PC-3 (cell line): ENCODE measurements at regions not wholly inside any gene's neighbourhood (a gene's known extent, or its start where the extent isn't known, plus 50 kb on each side); places are given as distances from the start of the nearest gene placed in this dataset.

ENCODE experiments used
- ATAC-seq: fragments of 200-7000 bp; cut with Tn5 transposase; 2 replicates; pipeline ENCODE4 v1.9.1; 2020; ENCODE audit warnings: mild to moderate bottlenecking, moderate library complexity
- BruUV-seq: library from RNA; stranded (reverse); fragments of 400-500 nt; replicated peaks from 2 replicates; lab custom pipeline; 2021; lab: Mats Ljungman, UMichigan
- CTCF ChIA-PET: fragments of 300-600 bp; sonication (Branson Sonifier 250); formaldehyde crosslinking; loops from one replicate; lab custom pipeline; 2022; ENCODE audit warnings: antibody characterized with exemption; lab: Charles Lee
- POLR2A ChIA-PET: fragments of 300-600 bp; sonication (Branson Sonifier 250); formaldehyde crosslinking; loops from one replicate; lab custom pipeline; 2022; ENCODE audit warnings: antibody characterized with exemption; ENCODE audit not compliant: unreplicated experiment; lab: Charles Lee
- DNase-seq: peaks from one replicate; pipeline ENCODE4 v3.0.0-alpha.2; 2015
- H2AFZ ChIP-seq: fragments of 300-600 bp; sonication (generic); 2 replicates; pipeline ENCODE4 v1.6.0; 2016; ENCODE audit warnings: antibody characterized with exemption, low read length
- H3F3A ChIP-seq: fragments of 300-600 bp; sonication (generic); one replicate; pipeline ENCODE4 v1.6.0; 2017; ENCODE audit warnings: antibody characterized with exemption, low read length, control low read depth, mild to moderate bottlenecking; ENCODE audit not compliant: unreplicated experiment
- H3K27ac ChIP-seq: fragments of 300-600 bp; sonication (generic); 2 replicates; pipeline ENCODE4 v1.5.1; 2016; ENCODE audit warnings: mild to moderate bottlenecking, low read length
- H3K27me3 ChIP-seq: fragments of 300-600 bp; sonication (generic); 2 replicates; pipeline ENCODE4 v1.6.1; 2016; ENCODE audit warnings: low read length, mixed read lengths
- H3K36me3 ChIP-seq: fragments of 300-600 bp; sonication (generic); 2 replicates; pipeline ENCODE4 v1.6.1; 2016; ENCODE audit warnings: low read depth, mixed run types, low read length, mixed read lengths
- H3K4me1 ChIP-seq: fragments of 300-600 bp; sonication (generic); 2 replicates; pipeline ENCODE4 v1.5.1; 2016; ENCODE audit warnings: low read length; ENCODE audit not compliant: insufficient read depth
- H3K4me2 ChIP-seq: fragments of 300-600 bp; sonication (generic); 2 replicates; pipeline ENCODE4 v1.6.0; 2016; ENCODE audit warnings: low read length
- H3K4me3 ChIP-seq: fragments of 300-600 bp; sonication (generic); 2 replicates; pipeline ENCODE4 v1.5.1; 2016; ENCODE audit warnings: mild to moderate bottlenecking, low read length, mixed read lengths
- H3K79me2 ChIP-seq: fragments of 300-600 bp; sonication (generic); 2 replicates; pipeline ENCODE4 v1.6.1; 2017; ENCODE audit warnings: low read length, mixed read lengths
- H3K9ac ChIP-seq: fragments of 300-600 bp; sonication (generic); 2 replicates; pipeline ENCODE4 v1.6.0; 2016; ENCODE audit warnings: mild to moderate bottlenecking, low read length
- H3K9me2 ChIP-seq: fragments of 300-600 bp; sonication (generic); replicated peaks from 2 replicates; pipeline ENCODE4 v1.6.1; 2016; ENCODE audit warnings: mixed run types, low read length, mixed read lengths
- H3K9me3 ChIP-seq: fragments of 300-600 bp; sonication (generic); 2 replicates; pipeline ENCODE4 v1.6.1; 2016; ENCODE audit warnings: low read length, mixed read lengths
- H4K20me1 ChIP-seq: fragments of 300-600 bp; sonication (generic); 2 replicates; pipeline ENCODE4 v1.6.1; 2016; ENCODE audit warnings: low read length, mixed read lengths
- EZH2 ChIP-seq: fragments of 300-600 bp; sonication (generic); IDR thresholded peaks from one replicate; pipeline ENCODE4 v1.6.1; 2017; ENCODE audit warnings: antibody characterized with exemption, mild to moderate bottlenecking, low read length; ENCODE audit not compliant: unreplicated experiment
- EZH2phosphoT487 ChIP-seq: fragments of 300-600 bp; sonication (generic); IDR thresholded peaks from 2 replicates; pipeline ENCODE4 v1.6.1; 2018; ENCODE audit warnings: mild to moderate bottlenecking, antibody characterized with exemption, low read length, borderline replicate concordance
- intact Hi-C: fragments of 100-400 bp; cut with micrococcal nuclease; formaldehyde crosslinking; loops from 2 replicates; pipeline ENCODE4 v1.9.0; 2023
- TF ChIP-seq, protein P1 (sequence below): fragments of 300-600 bp; sonication (generic); conservative IDR thresholded peaks from 2 replicates; pipeline ENCODE4 v1.5.1; 2017; ENCODE audit warnings: antibody characterized with exemption, low read depth, mild to moderate bottlenecking, low read length

DNA sequence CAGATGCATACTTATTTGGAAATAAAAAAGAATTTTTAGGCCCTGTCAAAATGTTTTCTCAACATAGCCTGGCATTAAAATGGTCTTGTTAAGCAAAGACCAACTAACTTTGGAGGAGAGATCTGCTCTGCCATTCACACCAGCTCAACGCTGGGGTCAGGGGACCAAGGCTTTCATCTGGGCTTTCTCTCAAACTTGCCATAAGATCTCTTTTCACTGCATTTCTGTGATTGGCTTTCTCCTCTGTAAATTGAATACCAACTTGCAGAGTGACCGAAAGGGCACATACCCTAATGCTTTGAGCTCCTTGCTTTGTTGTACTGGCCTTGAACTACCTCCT lies 71.2 kb downstream of the MYCN start:
- ChIA-PET POLR2A (no interaction called here), CTCF (no interaction called here)
- Histone ChIP-seq H3K79me2 (no peaks in the 10 kb centered on the region), H4K20me1 (no peaks in the 10 kb centered on the region), H3F3A (no peaks in the 10 kb centered on the region), H3K4me2 (no peak overlapping the region), H3K4me1 (no peaks in the 10 kb centered on the region), H2AFZ (no peak overlapping the region), H3K9ac (no peak overlapping the region), H3K9me2 (no peaks in the 10 kb centered on the region), H3K4me3 (no peak overlapping the region), H3K27ac (no peak overlapping the region), H3K36me3 (no peaks in the 10 kb centered on the region), H3K27me3 (peaks cover 20% of the 10 kb centered on the region), H3K9me3 (no peaks in the 10 kb centered on the region)
- intact Hi-C loops: no loop called here
- no TSS peak for BruUV-seq
- DNase-seq (no peak), ATAC-seq (no peak)
- TF ChIP-seq, protein P1, sequence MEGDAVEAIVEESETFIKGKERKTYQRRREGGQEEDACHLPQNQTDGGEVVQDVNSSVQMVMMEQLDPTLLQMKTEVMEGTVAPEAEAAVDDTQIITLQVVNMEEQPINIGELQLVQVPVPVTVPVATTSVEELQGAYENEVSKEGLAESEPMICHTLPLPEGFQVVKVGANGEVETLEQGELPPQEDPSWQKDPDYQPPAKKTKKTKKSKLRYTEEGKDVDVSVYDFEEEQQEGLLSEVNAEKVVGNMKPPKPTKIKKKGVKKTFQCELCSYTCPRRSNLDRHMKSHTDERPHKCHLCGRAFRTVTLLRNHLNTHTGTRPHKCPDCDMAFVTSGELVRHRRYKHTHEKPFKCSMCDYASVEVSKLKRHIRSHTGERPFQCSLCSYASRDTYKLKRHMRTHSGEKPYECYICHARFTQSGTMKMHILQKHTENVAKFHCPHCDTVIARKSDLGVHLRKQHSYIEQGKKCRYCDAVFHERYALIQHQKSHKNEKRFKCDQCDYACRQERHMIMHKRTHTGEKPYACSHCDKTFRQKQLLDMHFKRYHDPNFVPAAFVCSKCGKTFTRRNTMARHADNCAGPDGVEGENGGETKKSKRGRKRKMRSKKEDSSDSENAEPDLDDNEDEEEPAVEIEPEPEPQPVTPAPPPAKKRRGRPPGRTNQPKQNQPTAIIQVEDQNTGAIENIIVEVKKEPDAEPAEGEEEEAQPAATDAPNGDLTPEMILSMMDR: no peak
- no peak for TF ChIP-seq EZH2
- no peak for TF ChIP-seq EZH2phosphoT487

DNA sequence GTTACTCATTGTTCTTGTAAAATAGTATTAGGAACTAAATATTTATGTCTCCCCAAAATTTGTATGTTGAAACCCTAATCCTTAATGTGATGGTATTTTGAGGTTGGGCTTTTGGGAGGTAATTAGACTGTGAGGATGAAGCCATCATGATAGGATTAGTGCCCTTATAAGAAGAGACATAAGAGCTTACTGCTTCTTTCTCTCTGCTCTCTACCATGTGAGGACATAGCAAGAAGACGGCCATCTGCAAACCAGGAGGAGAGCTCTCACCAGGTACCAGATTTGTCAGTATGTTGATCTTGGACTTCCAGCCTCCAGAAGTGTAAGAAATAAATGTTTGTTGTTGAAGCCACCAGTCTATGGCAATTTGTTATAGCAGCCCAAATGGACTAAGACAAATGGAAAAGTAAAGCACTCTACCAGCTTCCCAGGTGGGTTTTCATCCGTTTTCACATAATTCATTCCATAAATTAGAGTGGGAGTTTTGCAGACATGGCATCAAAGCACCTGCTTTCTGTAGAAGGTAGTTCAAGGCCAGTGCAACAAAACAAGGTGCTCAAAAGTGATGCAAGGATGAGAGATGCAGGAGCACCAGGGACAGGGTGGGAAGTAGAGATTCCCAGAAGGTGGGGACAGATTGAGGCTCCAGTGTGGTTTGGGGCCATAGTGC lies 70.7 kb downstream of the MYCN start:
- Histone ChIP-seq H3K36me3 (no peaks in the 10 kb centered on the region), H3K9me3 (no peaks in the 10 kb centered on the region), H3K4me1 (no peaks in the 10 kb centered on the region), H3K27ac (no peak overlapping the region), H3K9ac (no peak overlapping the region), H3K27me3 (peaks cover 20% of the 10 kb centered on the region), H3K79me2 (no peaks in the 10 kb centered on the region), H4K20me1 (no peaks in the 10 kb centered on the region), H2AFZ (no peak overlapping the region), H3K4me3 (no peak overlapping the region), H3K4me2 (no peak overlapping the region), H3F3A (no peaks in the 10 kb centered on the region), H3K9me2 (no peaks in the 10 kb centered on the region)
- DNase-seq (no peak), ATAC-seq (no peak)
- CTCF ChIA-PET: no interaction called here
- POLR2A ChIA-PET: no interaction called here
- intact Hi-C loops: no loop called here
- TF ChIP-seq EZH2 (no peak), EZH2phosphoT487 (no peak)
- TF ChIP-seq, protein P1: no peak
- BruUV-seq: no TSS peak

- ATAC-seq (no peak), DNase-seq (no peak)
- Histone ChIP-seq H3K27ac (no peak overlapping the region), H3K4me2 (no peak overlapping the region), H3K79me2 (no peaks in the 10 kb centered on the region), H3K4me3 (no peak overlapping the region), H3K9ac (no peak overlapping the region), H3K9me3 (no peaks in the 10 kb centered on the region), H3K4me1 (no peaks in the 10 kb centered on the region), H3K9me2 (no peaks in the 10 kb centered on the region), H4K20me1 (no peaks in the 10 kb centered on the region), H3K27me3 (peaks cover 20% of the 10 kb centered on the region), H2AFZ (no peak overlapping the region), H3F3A (no peaks in the 10 kb centered on the region), H3K36me3 (no peaks in the 10 kb centered on the region)
- BruUV-seq: no TSS peak
- TF ChIP-seq EZH2phosphoT487: no peak
- TF ChIP-seq EZH2: no peak
- intact Hi-C loops: no loop called here
- CTCF ChIA-PET: no interaction called here
- POLR2A ChIA-PET: no interaction called here
Observed at GRCh38 chr2:16010011-16010410, 69.7 kb downstream of the MYCN start.
